NCI-H1930 (cell line): ENCODE measurements at regions not wholly inside any gene's neighbourhood (a gene's known extent, or its start where the extent isn't known, plus 50 kb on each side); places are given as distances from the start of the nearest gene placed in this dataset.

Source experiments
- DNase-seq, 2 experiments: peaks; one replicate each; lab custom pipeline; 2025; lab: John Stamatoyannopoulos, UW

GRCh38 chr2:118237451-118237850 is 149.2 kb downstream of the INSIG2 start:
- DNase-seq = no peak

GRCh38 chr2:118232796-118233195 is 144.5 kb downstream of the INSIG2 start:
- no peak for DNase-seq

GRCh38 chr2:118232391-118232790 is 144.1 kb downstream of the INSIG2 start:
- DNase-seq = no peak

GRCh38 chr2:118231759-118232158 is 143.5 kb downstream of the INSIG2 start:
- no peak for DNase-seq

GRCh38 chr2:118227698-118228508 is 139.6 kb downstream of the INSIG2 start:
- DNase-seq = no peak

- DNase-seq = no peak
Observed at GRCh38 chr2:118225666-118226065, 137.4 kb downstream of the INSIG2 start.

GRCh38 chr2:118224895-118225311 is 136.6 kb downstream of the INSIG2 start:
- DNase-seq = no peak

GRCh38 chr2:118223992-118224894 is 136.0 kb downstream of the INSIG2 start:
- DNase-seq = no peak

GRCh38 chr2:118223511-118223991 is 135.3 kb downstream of the INSIG2 start:
- no peak for DNase-seq

GRCh38 chr2:118222672-118223421 is 134.6 kb downstream of the INSIG2 start:
- no peak for DNase-seq

GRCh38 chr2:118222273-118222594 is 134.0 kb downstream of the INSIG2 start:
- no peak for DNase-seq

GRCh38 chr2:118221536-118222272 is 133.4 kb downstream of the INSIG2 start:
- DNase-seq = peak; percentile 20 to 57

GRCh38 chr2:118219611-118220010 is 131.3 kb downstream of the INSIG2 start:
- DNase-seq = no peak

- DNase-seq = no peak
Observed at GRCh38 chr2:118216224-118216623, 128.0 kb downstream of the INSIG2 start.

- no peak for DNase-seq
Observed at GRCh38 chr2:118209727-118210126, 121.5 kb downstream of the INSIG2 start.

GRCh38 chr2:118207889-118208288 is 119.6 kb downstream of the INSIG2 start:
- DNase-seq = no peak

GRCh38 chr2:118202707-118203303 is 114.5 kb downstream of the INSIG2 start:
- DNase-seq = no peak

- no peak for DNase-seq
Observed at GRCh38 chr2:118198268-118198667, 110.0 kb downstream of the INSIG2 start.

- DNase-seq = no peak
Observed at GRCh38 chr2:118197011-118197675, 108.9 kb downstream of the INSIG2 start.

GRCh38 chr2:118190474-118190873 is 102.2 kb downstream of the INSIG2 start:
- DNase-seq = peak in 1 of 2 experiments; percentile 17

GRCh38 chr2:118186858-118187254 is 98.6 kb downstream of the INSIG2 start:
- DNase-seq = no peak
